H1 (cell line): ENCODE measurements at regions not wholly inside any gene's neighbourhood (a gene's known extent, or its start where the extent isn't known, plus 50 kb on each side); places are given as distances from the start of the nearest gene placed in this dataset.

ENCODE experiments used
- CTCF ChIA-PET: fragments of 300-600 bp; sonication (Branson Sonifier 250); formaldehyde crosslinking; loops from one replicate; lab custom pipeline; 2021; ENCODE audit not compliant: partially characterized antibody; lab: Charles Lee
- POLR2A ChIA-PET: fragments of 300-600 bp; sonication (Branson Sonifier 250); formaldehyde crosslinking; loops from one replicate; lab custom pipeline; 2021; ENCODE audit warnings: inconsistent platforms; ENCODE audit not compliant: partially characterized antibody; lab: Charles Lee
- DNase-seq, 2 experiments: peaks; one replicate each; pipeline versions ENCODE4 v3.0.0 to v3.0.0-alpha.2; 2010 to 2022; ENCODE audit warnings: low spot score in 2 of 2, low read depth in 1 of 2, mixed read lengths in 1 of 2
- FAIRE-seq: peaks from 2 replicates; lab custom pipeline; 2011; peaks lifted over from hg19 to GRCh38; lab: Jason Lieb, UNC
- H2AFZ ChIP-seq: 2 replicates; pipeline ENCODE4 v1.8.1; 2012; ENCODE audit warnings: low read length, inconsistent platforms
- H2AK5ac ChIP-seq: 2 replicates; pipeline ENCODE4 v1.6.1; 2013; ENCODE audit warnings: low read depth, low read length
- H2BK120ac ChIP-seq: replicated peaks from 2 replicates; pipeline ENCODE3; 2013; ENCODE audit warnings: low read depth, low read length, inconsistent platforms
- H2BK12ac ChIP-seq: 2 replicates; pipeline ENCODE4 v1.6.1; 2013; ENCODE audit warnings: low read depth, low read length
- H2BK15ac ChIP-seq: 2 replicates; pipeline ENCODE4 v1.6.1; 2013; ENCODE audit warnings: low read length
- H2BK20ac ChIP-seq: 2 replicates; pipeline ENCODE4 v1.6.1; 2013; ENCODE audit warnings: low read length
- H2BK5ac ChIP-seq: 2 replicates; pipeline ENCODE4 v1.6.1; 2013; ENCODE audit warnings: low read depth, low read length
- H3K14ac ChIP-seq: 2 replicates; pipeline ENCODE4 v1.6.1; 2013; ENCODE audit warnings: inconsistent platforms; ENCODE audit not compliant: insufficient read length
- H3K18ac ChIP-seq: 2 replicates; pipeline ENCODE4 v1.6.1; 2013; ENCODE audit warnings: low read length; ENCODE audit errors: extremely low read depth
- H3K23ac ChIP-seq: 2 replicates; pipeline ENCODE4 v1.6.1; 2013; ENCODE audit warnings: inconsistent platforms; ENCODE audit not compliant: insufficient read length
- H3K23me2 ChIP-seq: 2 replicates; pipeline ENCODE4 v1.6.1; 2013; ENCODE audit warnings: low read depth, low read length
- H3K27ac ChIP-seq: 2 replicates; pipeline ENCODE4 v1.6.1; 2011; ENCODE audit warnings: low read depth, low read length, inconsistent platforms
- H3K27me3 ChIP-seq, 4 experiments: replicated peaks in 1 of 4; 1 replicate in 1 of 4; 2 replicates in 3 of 4; pipeline versions ENCODE4 v1.6.1 to v1.8.1; 2011 to 2013; ENCODE audit warnings: low read length in 3 of 4, mild to moderate bottlenecking in 3 of 4, inconsistent platforms in 2 of 4, mixed read lengths in 2 of 4, moderate library complexity in 1 of 4; ENCODE audit not compliant: control insufficient read depth in 3 of 4, insufficient read depth in 3 of 4; ENCODE audit errors: extremely low read depth in 1 of 4
- H3K36me3 ChIP-seq, 4 experiments: 2 replicates each; pipeline versions ENCODE4 v1.6.1 to v1.8.1; 2011 to 2013; ENCODE audit warnings: mild to moderate bottlenecking in 4 of 4, low read length in 3 of 4, moderate library complexity in 2 of 4, control low read depth in 1 of 4, inconsistent platforms in 1 of 4; ENCODE audit not compliant: insufficient read depth in 4 of 4, control insufficient read depth in 2 of 4
- H3K4ac ChIP-seq: replicated peaks from 2 replicates; pipeline ENCODE3; 2013; ENCODE audit warnings: low read length, low read depth, mixed read lengths, inconsistent platforms; ENCODE audit not compliant: insufficient read length
- H3K4me1 ChIP-seq, 4 experiments: replicated peaks in 1 of 4; 1 replicate in 1 of 4; 2 replicates in 3 of 4; pipeline versions ENCODE4 v1.6.1 to v1.8.1; 2011 to 2013; ENCODE audit warnings: low read length in 3 of 4, inconsistent platforms in 2 of 4, mixed read lengths in 1 of 4; ENCODE audit not compliant: insufficient read depth in 4 of 4, control insufficient read depth in 3 of 4
- H3K4me2 ChIP-seq, 2 experiments: 2 replicates each; pipeline versions ENCODE4 v1.6.1 to v1.8.1; 2011 to 2013; ENCODE audit warnings: low read depth in 2 of 2, low read length in 2 of 2, control low read depth in 1 of 2, inconsistent platforms in 1 of 2, mild to moderate bottlenecking in 1 of 2; ENCODE audit not compliant: insufficient read depth in 1 of 2
- H3K4me3 ChIP-seq, 4 experiments: fragments of 200-600, 300-600 bp in 1 of 4; sonication (generic), shearing (Covaris generic), sonication (Bioruptor Twin) in 1 of 4; 2 replicates each; pipeline versions ENCODE4 v1.5.1 to v1.8.1; 2011 to 2016; ENCODE audit warnings: low read length in 4 of 4, low read depth in 3 of 4, control low read depth in 2 of 4, inconsistent platforms in 2 of 4, mild to moderate bottlenecking in 2 of 4, mixed read lengths in 1 of 4, moderate library complexity in 1 of 4; ENCODE audit not compliant: insufficient read depth in 2 of 4; ENCODE audit errors: extremely low read depth in 1 of 4
- H3K56ac ChIP-seq: replicated peaks from 2 replicates; pipeline ENCODE3; 2013; ENCODE audit warnings: low read depth, mild to moderate bottlenecking, mixed read lengths, low read length, inconsistent platforms; ENCODE audit not compliant: insufficient read length
- H3K79me1 ChIP-seq: 2 replicates; pipeline ENCODE4 v1.6.1; 2013; ENCODE audit warnings: low read depth, low read length, control low read depth
- H3K79me2 ChIP-seq, 2 experiments: 2 replicates each; pipeline versions ENCODE4 v1.6.1 to v1.8.1; 2012 to 2013; ENCODE audit warnings: low read length in 2 of 2, mild to moderate bottlenecking in 2 of 2, inconsistent platforms in 1 of 2; ENCODE audit not compliant: insufficient read depth in 2 of 2, control insufficient read depth in 1 of 2
- H3K9ac ChIP-seq, 4 experiments: replicated peaks in 1 of 4; 1 replicate in 1 of 4; 2 replicates in 3 of 4; pipeline versions ENCODE4 v1.6.1 to v1.8.1; 2011 to 2013; ENCODE audit warnings: low read depth in 3 of 4, low read length in 3 of 4, control low read depth in 2 of 4, mild to moderate bottlenecking in 2 of 4, moderate library complexity in 2 of 4, inconsistent platforms in 1 of 4; ENCODE audit errors: extremely low read depth in 1 of 4
- H3K9me3 ChIP-seq, 2 experiments: 2 replicates each; pipeline versions ENCODE4 v1.6.1 to v1.8.1; 2012 to 2013; ENCODE audit warnings: mild to moderate bottlenecking in 2 of 2, moderate library complexity in 2 of 2, control low read depth in 1 of 2, inconsistent platforms in 1 of 2, low read depth in 1 of 2, low read length in 1 of 2, mixed read lengths in 1 of 2; ENCODE audit not compliant: insufficient read depth in 2 of 2
- H4K20me1 ChIP-seq, 2 experiments: replicated peaks in 1 of 2; 2 replicates each; pipeline versions ENCODE3 to v1.8.1; 2011 to 2013; ENCODE audit warnings: inconsistent platforms in 2 of 2, low read length in 2 of 2, mild to moderate bottlenecking in 1 of 2; ENCODE audit not compliant: insufficient read depth in 2 of 2, control insufficient read depth in 1 of 2
- H4K5ac ChIP-seq: 2 replicates; pipeline ENCODE4 v1.6.1; 2013; ENCODE audit warnings: low read length, low read depth, mixed read lengths, inconsistent platforms; ENCODE audit not compliant: insufficient read length
- H4K8ac ChIP-seq: 2 replicates; pipeline ENCODE4 v1.8.0; 2013; ENCODE audit warnings: mild to moderate bottlenecking, moderate library complexity, low read length, inconsistent platforms; ENCODE audit not compliant: insufficient read depth; ENCODE audit errors: extremely low read depth
- H4K91ac ChIP-seq: replicated peaks from 2 replicates; pipeline ENCODE3; 2013; ENCODE audit warnings: low read length, mixed read lengths, inconsistent platforms; ENCODE audit not compliant: insufficient read length
- ASH2L ChIP-seq: fragments of 200-600, 300-600 bp; sonication (generic); IDR thresholded peaks from one replicate; pipeline ENCODE4 v1.7.1; 2017; ENCODE audit warnings: low read length
- ATF2 ChIP-seq: IDR thresholded peaks from 2 replicates; pipeline ENCODE4 v1.6.1; 2012; ENCODE audit warnings: low read length, inconsistent platforms
- CHD2 ChIP-seq: IDR thresholded peaks from 2 replicates; pipeline ENCODE4 v1.6.1; 2012; ENCODE audit warnings: low read length, improper control_type of control experiment
- CREB1 ChIP-seq: IDR thresholded peaks from 2 replicates; pipeline ENCODE4 v1.6.1; 2012; ENCODE audit warnings: inconsistent platforms
- EGR1 ChIP-seq: IDR thresholded peaks from 2 replicates; pipeline ENCODE4 v1.6.1; 2011; ENCODE audit warnings: low read depth, low read length, borderline replicate concordance
- EP300 ChIP-seq, 2 experiments: IDR thresholded peaks; 1 replicate in 1 of 2; 2 replicates in 1 of 2; pipeline ENCODE4 v1.6.1; 2011 to 2012; ENCODE audit warnings: low read depth in 2 of 2, low read length in 2 of 2, mild to moderate bottlenecking in 2 of 2, borderline replicate concordance in 1 of 2, inconsistent platforms in 1 of 2, moderate library complexity in 1 of 2
- GTF2F1 ChIP-seq: IDR thresholded peaks from 2 replicates; pipeline ENCODE4 v1.6.1; 2012; ENCODE audit warnings: low read depth, low read length, improper control_type of control experiment, borderline replicate concordance
- JUN ChIP-seq: IDR thresholded peaks from 2 replicates; pipeline ENCODE4 v1.6.1; 2011; ENCODE audit warnings: low read depth, mild to moderate bottlenecking, improper control_type of control experiment, low read length
- KDM4A ChIP-seq: IDR thresholded peaks from one replicate; pipeline ENCODE4 v1.7.1; 2012; ENCODE audit warnings: low read depth, mild to moderate bottlenecking, moderate library complexity, low read length, inconsistent platforms; ENCODE audit not compliant: severe bottlenecking
- MAX ChIP-seq: IDR thresholded peaks from 2 replicates; pipeline ENCODE4 v1.6.1; 2012; ENCODE audit warnings: inconsistent platforms
- TAF1 ChIP-seq: IDR thresholded peaks from 2 replicates; pipeline ENCODE4 v1.6.1; 2011; ENCODE audit warnings: mild to moderate bottlenecking, low read depth, low read length
- TAF7 ChIP-seq: optimal IDR thresholded peaks from 2 replicates; pipeline ENCODE3; 2011; ENCODE audit warnings: low read depth, mild to moderate bottlenecking, inconsistent platforms, low read length, moderate library complexity, borderline replicate concordance
- ZNF274 ChIP-seq: IDR thresholded peaks from 2 replicates; pipeline ENCODE4 v1.7.0; 2012; ENCODE audit warnings: low read length, borderline replicate concordance; ENCODE audit errors: extremely low read depth
- WGBS, 2 experiments: shearing (Covaris generic) in 1 of 2; methylation state at CpG; one replicate each; pipeline versions ENCODE4 v1.1.6 to v1.1.7; 2013 to 2015; ENCODE audit warnings: low lambda C conversion rate in 2 of 2, mixed read lengths in 2 of 2, inconsistent platforms in 1 of 2, low coverage in 1 of 2, missing lambda C conversion rate in 1 of 2; ENCODE audit not compliant: insufficient replicate concordance in 2 of 2, insufficient coverage in 1 of 2, insufficient read length in 1 of 2; ENCODE audit errors: extremely low coverage in 1 of 2, missing lambda C conversion rate in 1 of 2; 5-methylcytosine and 5-hydroxymethylcytosine counted together

- no peak overlapping the region for H2BK20ac ChIP-seq
- DNase-seq = no peak
- no peak overlapping the region for H4K91ac ChIP-seq
- H3K4me2 ChIP-seq = no peak overlapping the region
- H3K36me3 ChIP-seq = no peaks in the 10 kb centered on the region
- H3K4ac ChIP-seq = no peak overlapping the region
- H3K79me1 ChIP-seq = no peaks in the 10 kb centered on the region
- no peak overlapping the region for H3K9ac ChIP-seq
- H3K14ac ChIP-seq = no peak overlapping the region
- no peak overlapping the region for H4K8ac ChIP-seq
- ChIA-PET POLR2A (no interaction called here), CTCF (no interaction called here)
- no peak overlapping the region for H3K18ac ChIP-seq
- H3K4me1 ChIP-seq = peaks cover 0 to 2% (median under 1%) of the 10 kb centered on the region in 4 experiments; a peak in 2 of 7 replicates
- H3K23ac ChIP-seq = no peak overlapping the region
- TF ChIP-seq CREB1 = no peak
- TF ChIP-seq ZNF274 = no peak
- no peak for TF ChIP-seq JUN
- no peak for TF ChIP-seq ATF2
- TF ChIP-seq MAX = no peak
- TF ChIP-seq TAF1 = no peak
- no peak for TF ChIP-seq CHD2
- TF ChIP-seq GTF2F1 = no peak
- TF ChIP-seq KDM4A = no peak
- no peak for TF ChIP-seq TAF7
- TF ChIP-seq ASH2L = no peak
- no peak for TF ChIP-seq EP300 (IDR thresholded peaks at IDR 0.05; ENCODE audit: borderline replicate concordance in 1 of 2, low read depth in 2 of 2, low read length in 2 of 2)
- no peak for TF ChIP-seq EGR1
- H2AK5ac ChIP-seq = no peak overlapping the region
- H3K56ac ChIP-seq = no peak overlapping the region
- H3K27me3 ChIP-seq = no peaks in the 10 kb centered on the region
- no peak overlapping the region for H2AFZ ChIP-seq
- 90% methylated on average over 1 of the region's 1 CpG; no CpG with 5 or more reads in 1 of the 2 experiments for WGBS, 2 experiments
- no peak overlapping the region for H3K4me3 ChIP-seq
- no peak for FAIRE-seq
- no peaks in the 10 kb centered on the region for H3K9me3 ChIP-seq
- no peaks in the 10 kb centered on the region for H3K79me2 ChIP-seq
- no peaks in the 10 kb centered on the region for H3K23me2 ChIP-seq
- H4K20me1 ChIP-seq = no peaks in the 10 kb centered on the region
- no peak overlapping the region for H2BK12ac ChIP-seq
- no peak overlapping the region for H4K5ac ChIP-seq
- H2BK15ac ChIP-seq = no peak overlapping the region
- H2BK5ac ChIP-seq = no peak overlapping the region
- H3K27ac ChIP-seq = no peak overlapping the region
- H2BK120ac ChIP-seq = no peak overlapping the region
Measured at GRCh38 chr4:27132497-27132896, 271.9 kb downstream of the STIM2 start.
